Stimulated activated CD4-positive, alpha-beta T cell treated with anti-CD3 and anti-CD28 coated beads, Interleukin-2, amount 100 ng/mL, for 24 hours (primary cell): ENCODE measurements at regions not wholly inside any gene's neighbourhood (a gene's known extent, or its start where the extent isn't known, plus 50 kb on each side); places are given as distances from the start of the nearest gene placed in this dataset.

Experiments
- DNase-seq, 2 donors: peaks; one replicate each; pipeline ENCODE4 v3.0.0-alpha.2; 2020

GRCh38 chr7:132733860-132734259, 157.6 kb upstream of the PLXNA4 start:
- DNase-seq, result no peak

GRCh38 chr7:132732321-132732865, 156.1 kb upstream of the PLXNA4 start:
- DNase-seq, result no peak

- DNase-seq, result no peak
These were observed 153.8 kb upstream of the PLXNA4 start for GRCh38 chr7:132730105-132730504.

- no peak for DNase-seq
These were observed 147.3 kb upstream of the PLXNA4 start for GRCh38 chr7:132723506-132724081.

GRCh38 chr7:132720835-132721234, 144.6 kb upstream of the PLXNA4 start:
- no peak for DNase-seq

GRCh38 chr7:132713893-132714292, 137.6 kb upstream of the PLXNA4 start:
- no peak for DNase-seq

GRCh38 chr7:132709971-132710567, 133.8 kb upstream of the PLXNA4 start:
- peak; percentile 27 for DNase-seq

- DNase-seq, result no peak
These were observed 132.2 kb upstream of the PLXNA4 start for GRCh38 chr7:132708470-132708869.

- no peak for DNase-seq
These were observed 128.9 kb upstream of the PLXNA4 start for GRCh38 chr7:132705146-132705545.

GRCh38 chr7:132703742-132704141, 127.5 kb upstream of the PLXNA4 start:
- no peak for DNase-seq

GRCh38 chr7:132697003-132697402, 120.7 kb upstream of the PLXNA4 start:
- no peak for DNase-seq

- DNase-seq, result no peak
These were observed 120.1 kb upstream of the PLXNA4 start for GRCh38 chr7:132696332-132696731.

- no peak for DNase-seq
These were observed 114.9 kb upstream of the PLXNA4 start for GRCh38 chr7:132691201-132691600.

- no peak for DNase-seq
These were observed 113.9 kb upstream of the PLXNA4 start for GRCh38 chr7:132690174-132690573.

GRCh38 chr7:132687981-132688383, 111.7 kb upstream of the PLXNA4 start:
- no peak for DNase-seq

- DNase-seq, result no peak
These were observed 110.7 kb upstream of the PLXNA4 start for GRCh38 chr7:132687016-132687415.

- no peak for DNase-seq
These were observed 109.0 kb upstream of the PLXNA4 start for GRCh38 chr7:132685277-132685676.

GRCh38 chr7:132683896-132684690, 107.8 kb upstream of the PLXNA4 start:
- no peak for DNase-seq

- no peak for DNase-seq
These were observed 105.7 kb upstream of the PLXNA4 start for GRCh38 chr7:132681951-132682350.

- DNase-seq, result no peak
These were observed 104.3 kb upstream of the PLXNA4 start for GRCh38 chr7:132680590-132680989.

- no peak for DNase-seq
These were observed 102.4 kb upstream of the PLXNA4 start for GRCh38 chr7:132678656-132679055.

GRCh38 chr7:132677918-132678317, 101.6 kb upstream of the PLXNA4 start:
- DNase-seq, result no peak

GRCh38 chr7:132672200-132672990, 96.1 kb upstream of the PLXNA4 start:
- DNase-seq, result no peak
